GM23248 (cell line): ENCODE measurements at regions not wholly inside any gene's neighbourhood (a gene's known extent, or its start where the extent isn't known, plus 50 kb on each side); places are given as distances from the start of the nearest gene placed in this dataset.

ENCODE experiments used
- EZH2 ChIP-seq: fragments of 200-600 bp; sonication (generic); IDR thresholded peaks from 2 replicates; pipeline ENCODE4 v1.6.1; 2018; ENCODE audit warnings: antibody characterized with exemption, mild to moderate bottlenecking; ENCODE audit not compliant: insufficient read depth, poor library complexity, severe bottlenecking
- EZH2phosphoT487 ChIP-seq: fragments of 200-600 bp; sonication (generic); IDR thresholded peaks from 2 replicates; pipeline ENCODE4 v1.6.1; 2018; ENCODE audit warnings: antibody characterized with exemption, moderate library complexity, mild to moderate bottlenecking, low read depth; ENCODE audit not compliant: insufficient read depth

GRCh38 chr5:104606258-104606829 is 1043.8 kb upstream of the NUDT12 start:
- TF ChIP-seq EZH2: no peak
- TF ChIP-seq EZH2phosphoT487: no peak
